HFF-Myc (cell line): ENCODE measurements at regions not wholly inside any gene's neighbourhood (a gene's known extent, or its start where the extent isn't known, plus 50 kb on each side); places are given as distances from the start of the nearest gene placed in this dataset.

Experiments
- DNase-seq: peaks from one replicate; pipeline ENCODE4 v3.0.0-alpha.2; 2011; ENCODE audit warnings: low read depth; ENCODE audit errors: extremely low read depth
- H3K4me3 ChIP-seq: replicated peaks from 2 replicates; pipeline ENCODE4 v1.5.1; 2011; ENCODE audit warnings: low read depth, mild to moderate bottlenecking, control low read depth, low read length
- CTCF ChIP-seq: IDR thresholded peaks from 2 replicates; pipeline ENCODE4 v1.5.1; 2012; ENCODE audit warnings: mild to moderate bottlenecking, low read depth, low read length, control low read depth; ENCODE audit errors: missing control alignments

GRCh38 chr10:88092973-88093372 lies 229.5 kb downstream of the PTEN start:
- DNase-seq = no peak
- H3K4me3 ChIP-seq = no peak overlapping the region
- TF ChIP-seq CTCF = no peak

GRCh38 chr10:88094795-88095194 lies 231.4 kb downstream of the PTEN start:
- no peak for TF ChIP-seq CTCF
- no peak for DNase-seq
- no peak overlapping the region for H3K4me3 ChIP-seq

GRCh38 chr10:88095223-88095721 lies 231.8 kb downstream of the PTEN start:
- TF ChIP-seq CTCF = no peak
- no peak for DNase-seq

GRCh38 chr10:88095778-88096431 lies 232.5 kb downstream of the PTEN start:
- no peak for DNase-seq
- no peak for TF ChIP-seq CTCF
- H3K4me3 ChIP-seq = no peak overlapping the region

More at GRCh38 chr10:88095223-88095721, 231.8 kb downstream of the PTEN start:
- H3K4me3 ChIP-seq = no peak overlapping the region

GRCh38 chr10:88097092-88097516 lies 233.7 kb downstream of the PTEN start:
- no peak for DNase-seq
- H3K4me3 ChIP-seq = no peak overlapping the region
- TF ChIP-seq CTCF = no peak

- no peak for TF ChIP-seq CTCF
- no peak overlapping the region for H3K4me3 ChIP-seq
- no peak for DNase-seq
Observed at GRCh38 chr10:88097536-88097935, 234.1 kb downstream of the PTEN start.

- H3K4me3 ChIP-seq = no peak overlapping the region
- TF ChIP-seq CTCF = no peak
- DNase-seq = no peak
Observed at GRCh38 chr10:88100281-88100680, 236.9 kb downstream of the PTEN start.
